ENCODE measurements at regions not wholly inside any gene's neighbourhood (a gene's known extent, or its start where the extent isn't known, plus 50 kb on each side); places are given as distances from the start of the nearest gene placed in this dataset.

DNA sequence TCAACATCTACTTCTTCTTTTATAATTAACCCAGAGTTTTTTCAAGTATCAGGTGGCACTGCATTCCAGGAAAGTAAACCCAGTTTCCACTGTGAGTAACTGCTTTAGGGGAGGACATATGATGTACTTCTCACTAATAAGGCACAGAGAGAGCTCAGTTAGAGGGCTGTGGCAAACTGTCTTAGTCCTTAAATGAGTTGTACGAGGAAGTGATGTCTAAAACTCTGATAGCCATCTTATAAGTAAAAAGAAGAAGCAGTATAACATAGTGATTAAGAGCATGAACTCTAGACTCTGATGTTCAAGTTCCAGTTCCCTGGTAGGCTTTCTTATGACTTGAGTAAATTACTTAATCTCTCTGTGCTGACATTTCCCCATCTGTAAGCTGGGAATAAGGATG, 58.7 kb upstream of the PTGS2 start:
- DNase-seq (ENCODE audit: low read depth) = no peak
- H3K4me3 ChIP-seq (ENCODE audit: low read depth, low read length) = no peak overlapping the region
- TF ChIP-seq, protein P1, sequence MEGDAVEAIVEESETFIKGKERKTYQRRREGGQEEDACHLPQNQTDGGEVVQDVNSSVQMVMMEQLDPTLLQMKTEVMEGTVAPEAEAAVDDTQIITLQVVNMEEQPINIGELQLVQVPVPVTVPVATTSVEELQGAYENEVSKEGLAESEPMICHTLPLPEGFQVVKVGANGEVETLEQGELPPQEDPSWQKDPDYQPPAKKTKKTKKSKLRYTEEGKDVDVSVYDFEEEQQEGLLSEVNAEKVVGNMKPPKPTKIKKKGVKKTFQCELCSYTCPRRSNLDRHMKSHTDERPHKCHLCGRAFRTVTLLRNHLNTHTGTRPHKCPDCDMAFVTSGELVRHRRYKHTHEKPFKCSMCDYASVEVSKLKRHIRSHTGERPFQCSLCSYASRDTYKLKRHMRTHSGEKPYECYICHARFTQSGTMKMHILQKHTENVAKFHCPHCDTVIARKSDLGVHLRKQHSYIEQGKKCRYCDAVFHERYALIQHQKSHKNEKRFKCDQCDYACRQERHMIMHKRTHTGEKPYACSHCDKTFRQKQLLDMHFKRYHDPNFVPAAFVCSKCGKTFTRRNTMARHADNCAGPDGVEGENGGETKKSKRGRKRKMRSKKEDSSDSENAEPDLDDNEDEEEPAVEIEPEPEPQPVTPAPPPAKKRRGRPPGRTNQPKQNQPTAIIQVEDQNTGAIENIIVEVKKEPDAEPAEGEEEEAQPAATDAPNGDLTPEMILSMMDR (conservative IDR thresholded peaks at IDR 0.05; ENCODE audit: low read depth, low read length) = no peak

- H3K4me3 ChIP-seq (ENCODE audit: low read depth, low read length) = no peak overlapping the region
- DNase-seq (ENCODE audit: low read depth) = no peak
- TF ChIP-seq, protein P1 (conservative IDR thresholded peaks at IDR 0.05; ENCODE audit: low read depth, low read length) = no peak
These were observed 56.9 kb upstream of the PTGS2 start for GRCh38 chr1:186736971-186737685.

- peak; percentile 18 for DNase-seq (ENCODE audit: low read depth)
- TF ChIP-seq, protein P1 (conservative IDR thresholded peaks at IDR 0.05; ENCODE audit: low read depth, low read length) = no peak
- H3K4me3 ChIP-seq (ENCODE audit: low read depth, low read length) = no peak overlapping the region
These were observed 55.2 kb upstream of the PTGS2 start for GRCh38 chr1:186735463-186735862.

DNA sequence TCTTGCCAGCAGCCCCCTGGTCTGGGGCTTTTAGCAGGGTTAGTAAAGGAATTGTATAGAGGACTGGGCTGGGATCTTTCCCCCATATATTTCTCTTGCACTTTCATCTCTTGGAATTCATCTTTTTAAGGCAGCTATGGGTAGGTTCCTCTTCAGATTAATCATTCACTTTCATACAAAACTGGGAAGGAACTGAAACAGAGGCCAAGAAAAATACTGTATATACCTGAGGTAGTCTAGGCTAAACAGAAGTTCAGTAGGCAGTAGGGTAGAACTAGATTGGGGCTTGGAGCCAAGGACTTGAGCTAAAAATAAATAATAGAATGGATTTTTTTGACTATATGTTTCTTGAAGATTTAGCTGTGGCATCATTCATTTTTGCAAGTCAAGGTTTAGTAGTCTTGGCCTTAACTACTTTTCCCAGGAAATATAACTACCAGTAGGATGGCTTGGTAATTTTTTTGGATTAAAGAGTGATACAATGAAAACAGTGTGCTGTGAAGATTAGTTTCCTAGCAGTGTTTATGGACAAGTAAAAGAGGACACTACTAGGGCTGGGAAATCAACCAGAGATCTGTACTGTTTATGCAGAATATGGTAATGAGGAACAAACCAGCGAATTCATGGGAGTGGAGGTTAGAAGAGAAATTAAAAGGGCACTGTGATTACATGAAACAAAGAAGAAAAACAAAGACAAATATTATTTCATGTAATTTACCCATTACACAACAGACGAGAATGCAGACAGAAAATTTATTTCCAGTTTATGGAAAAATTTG, 50.9 kb upstream of the PTGS2 start:
- DNase-seq (ENCODE audit: low read depth) = no peak
- H3K4me3 ChIP-seq (ENCODE audit: low read depth, low read length) = no peak overlapping the region

More for the DNA sequence above, 50.9 kb upstream of the PTGS2 start:
- TF ChIP-seq, protein P1 (conservative IDR thresholded peaks at IDR 0.05; ENCODE audit: low read depth, low read length) = no peak

All from choroid plexus epithelial cell (primary cell).